ENCODE measurements at regions not wholly inside any gene's neighbourhood (a gene's known extent, or its start where the extent isn't known, plus 50 kb on each side); places are given as distances from the start of the nearest gene placed in this dataset.

- no peak for DNase-seq
These were observed 69.8 kb upstream of the WIPF1 start for GRCh38 chr2:174667250-174667860.

- no peak for DNase-seq
These were observed 69.2 kb upstream of the WIPF1 start for GRCh38 chr2:174666845-174667244.

GRCh38 chr2:174666312-174666711 is 68.7 kb upstream of the WIPF1 start:
- DNase-seq, result no peak

GRCh38 chr2:174664084-174664759 is 66.6 kb upstream of the WIPF1 start:
- DNase-seq, result no peak

- DNase-seq, result no peak
These were observed 65.9 kb upstream of the WIPF1 start for GRCh38 chr2:174663550-174663949.

- no peak for DNase-seq
These were observed 65.3 kb upstream of the WIPF1 start for GRCh38 chr2:174662859-174663258.

- DNase-seq, result no peak
These were observed 64.9 kb upstream of the WIPF1 start for GRCh38 chr2:174662459-174662858.

- DNase-seq, result no peak
These were observed 63.5 kb upstream of the WIPF1 start for GRCh38 chr2:174660984-174661675.

- no peak for DNase-seq
These were observed 61.7 kb upstream of the WIPF1 start for GRCh38 chr2:174659069-174659900.

- no peak for DNase-seq
These were observed 59.1 kb upstream of the WIPF1 start for GRCh38 chr2:174656676-174657176.

GRCh38 chr2:174656035-174656434 is 58.4 kb upstream of the WIPF1 start:
- no peak for DNase-seq

- no peak for DNase-seq
These were observed 56.9 kb upstream of the WIPF1 start for GRCh38 chr2:174654419-174654941.

GRCh38 chr2:174648896-174649295 is 51.3 kb upstream of the WIPF1 start:
- DNase-seq, result no peak
